Lower leg skin (tissue), 3 donors: ENCODE measurements at regions not wholly inside any gene's neighbourhood (a gene's known extent, or its start where the extent isn't known, plus 50 kb on each side); places are given as distances from the start of the nearest gene placed in this dataset.
"Not testable (repeated sequence)": the region's sequence is repeated elsewhere in the genome, so short reads cannot be mapped to it uniquely, and the experiment has no call there.

Experiments
- POLR2A ChIP-seq, 2 donors: fragments of 450-650 bp; IDR thresholded peaks; one replicate each; pipeline ENCODE4 v1.6.1; 2016 to 2017; ENCODE audit warnings: antibody characterized with exemption in 2 of 2, mild to moderate bottlenecking in 1 of 2, moderate library complexity in 1 of 2
- TF ChIP-seq, protein P1 (sequence below), 3 donors: fragments of 450-650 bp; IDR thresholded peaks; one replicate each; pipeline ENCODE4 v1.5.1; 2016; ENCODE audit warnings: antibody characterized with exemption in 3 of 3, mild to moderate bottlenecking in 3 of 3, moderate library complexity in 2 of 3

DNA sequence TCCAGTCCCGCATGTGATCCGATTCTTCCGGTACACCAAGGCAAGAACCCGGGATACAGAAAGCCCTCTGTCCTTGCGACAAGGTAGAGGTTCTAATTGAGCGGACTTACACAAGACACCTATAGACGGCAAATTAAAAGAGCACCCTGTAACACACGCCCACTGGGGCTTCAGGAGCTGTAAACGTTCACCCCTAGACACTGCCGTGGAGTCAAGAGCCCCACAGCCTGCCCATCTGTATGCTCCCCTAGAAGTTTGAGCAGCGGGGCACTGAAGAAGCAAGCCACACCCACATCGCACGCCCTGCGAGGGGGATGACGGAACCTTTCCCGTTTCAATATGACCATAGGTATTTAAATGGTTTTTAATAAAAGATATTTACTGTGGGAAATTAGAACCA lies 696.3 kb upstream of the MMS22L start:
- TF ChIP-seq, protein P1, sequence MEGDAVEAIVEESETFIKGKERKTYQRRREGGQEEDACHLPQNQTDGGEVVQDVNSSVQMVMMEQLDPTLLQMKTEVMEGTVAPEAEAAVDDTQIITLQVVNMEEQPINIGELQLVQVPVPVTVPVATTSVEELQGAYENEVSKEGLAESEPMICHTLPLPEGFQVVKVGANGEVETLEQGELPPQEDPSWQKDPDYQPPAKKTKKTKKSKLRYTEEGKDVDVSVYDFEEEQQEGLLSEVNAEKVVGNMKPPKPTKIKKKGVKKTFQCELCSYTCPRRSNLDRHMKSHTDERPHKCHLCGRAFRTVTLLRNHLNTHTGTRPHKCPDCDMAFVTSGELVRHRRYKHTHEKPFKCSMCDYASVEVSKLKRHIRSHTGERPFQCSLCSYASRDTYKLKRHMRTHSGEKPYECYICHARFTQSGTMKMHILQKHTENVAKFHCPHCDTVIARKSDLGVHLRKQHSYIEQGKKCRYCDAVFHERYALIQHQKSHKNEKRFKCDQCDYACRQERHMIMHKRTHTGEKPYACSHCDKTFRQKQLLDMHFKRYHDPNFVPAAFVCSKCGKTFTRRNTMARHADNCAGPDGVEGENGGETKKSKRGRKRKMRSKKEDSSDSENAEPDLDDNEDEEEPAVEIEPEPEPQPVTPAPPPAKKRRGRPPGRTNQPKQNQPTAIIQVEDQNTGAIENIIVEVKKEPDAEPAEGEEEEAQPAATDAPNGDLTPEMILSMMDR (IDR thresholded peaks at IDR 0.05), result not testable (repeated sequence)
- TF ChIP-seq POLR2A (IDR thresholded peaks at IDR 0.05), result not testable (repeated sequence)
